ENCODE measurements at regions not wholly inside any gene's neighbourhood (a gene's known extent, or its start where the extent isn't known, plus 50 kb on each side); places are given as distances from the start of the nearest gene placed in this dataset.

GRCh38 chr10:55704950-55705349 is 656.1 kb downstream of the ZWINT start:
- CTCF ChIA-PET: no interaction called here
- TF ChIP-seq, protein P1, sequence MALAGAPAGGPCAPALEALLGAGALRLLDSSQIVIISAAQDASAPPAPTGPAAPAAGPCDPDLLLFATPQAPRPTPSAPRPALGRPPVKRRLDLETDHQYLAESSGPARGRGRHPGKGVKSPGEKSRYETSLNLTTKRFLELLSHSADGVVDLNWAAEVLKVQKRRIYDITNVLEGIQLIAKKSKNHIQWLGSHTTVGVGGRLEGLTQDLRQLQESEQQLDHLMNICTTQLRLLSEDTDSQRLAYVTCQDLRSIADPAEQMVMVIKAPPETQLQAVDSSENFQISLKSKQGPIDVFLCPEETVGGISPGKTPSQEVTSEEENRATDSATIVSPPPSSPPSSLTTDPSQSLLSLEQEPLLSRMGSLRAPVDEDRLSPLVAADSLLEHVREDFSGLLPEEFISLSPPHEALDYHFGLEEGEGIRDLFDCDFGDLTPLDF (CRISPR knock-in tag; IDR thresholded peaks at IDR 0.05): no peak
- TF ChIP-seq OVOL2 (CRISPR knock-in tag; IDR thresholded peaks at IDR 0.05; ENCODE audit: borderline replicate concordance) (no peak), FOXJ3 (CRISPR knock-in tag; IDR thresholded peaks at IDR 0.05; ENCODE audit: borderline replicate concordance) (no peak), NR2C2 (CRISPR knock-in tag; IDR thresholded peaks at IDR 0.05) (no peak), GRHL2 (CRISPR knock-in tag; IDR thresholded peaks at IDR 0.05; ENCODE audit: insufficient replicate concordance, severe bottlenecking) (no peak), ATF1 (CRISPR knock-in tag; IDR thresholded peaks at IDR 0.05) (no peak), SP1 (CRISPR knock-in tag; conservative IDR thresholded peaks at IDR 0.05) (no peak), ATF2 (CRISPR knock-in tag; IDR thresholded peaks at IDR 0.05; ENCODE audit: borderline replicate concordance, low read depth) (no peak), TEAD1 (CRISPR knock-in tag; IDR thresholded peaks at IDR 0.05) (no peak)
- TF ChIP-seq, protein P2, sequence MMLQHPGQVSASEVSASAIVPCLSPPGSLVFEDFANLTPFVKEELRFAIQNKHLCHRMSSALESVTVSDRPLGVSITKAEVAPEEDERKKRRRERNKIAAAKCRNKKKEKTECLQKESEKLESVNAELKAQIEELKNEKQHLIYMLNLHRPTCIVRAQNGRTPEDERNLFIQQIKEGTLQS (CRISPR knock-in tag; conservative IDR thresholded peaks at IDR 0.05): no peak

GRCh38 chr10:55668326-55668922 is 692.6 kb downstream of the ZWINT start:
- Mint-ChIP-seq H3K4me3 (no peak overlapping the region), H3K27me3 (ENCODE audit: low read depth) (no peaks in the 10 kb centered on the region), H3K4me1 (no peaks in the 10 kb centered on the region), H3K27ac (no peak overlapping the region), H3K9me3 (no peaks in the 10 kb centered on the region), H3K36me3 (no peaks in the 10 kb centered on the region)
- DNase-seq (ENCODE audit: low spot score) (peak; percentile 21), ATAC-seq (peak; percentile 72)
- TF ChIP-seq, protein P3, sequence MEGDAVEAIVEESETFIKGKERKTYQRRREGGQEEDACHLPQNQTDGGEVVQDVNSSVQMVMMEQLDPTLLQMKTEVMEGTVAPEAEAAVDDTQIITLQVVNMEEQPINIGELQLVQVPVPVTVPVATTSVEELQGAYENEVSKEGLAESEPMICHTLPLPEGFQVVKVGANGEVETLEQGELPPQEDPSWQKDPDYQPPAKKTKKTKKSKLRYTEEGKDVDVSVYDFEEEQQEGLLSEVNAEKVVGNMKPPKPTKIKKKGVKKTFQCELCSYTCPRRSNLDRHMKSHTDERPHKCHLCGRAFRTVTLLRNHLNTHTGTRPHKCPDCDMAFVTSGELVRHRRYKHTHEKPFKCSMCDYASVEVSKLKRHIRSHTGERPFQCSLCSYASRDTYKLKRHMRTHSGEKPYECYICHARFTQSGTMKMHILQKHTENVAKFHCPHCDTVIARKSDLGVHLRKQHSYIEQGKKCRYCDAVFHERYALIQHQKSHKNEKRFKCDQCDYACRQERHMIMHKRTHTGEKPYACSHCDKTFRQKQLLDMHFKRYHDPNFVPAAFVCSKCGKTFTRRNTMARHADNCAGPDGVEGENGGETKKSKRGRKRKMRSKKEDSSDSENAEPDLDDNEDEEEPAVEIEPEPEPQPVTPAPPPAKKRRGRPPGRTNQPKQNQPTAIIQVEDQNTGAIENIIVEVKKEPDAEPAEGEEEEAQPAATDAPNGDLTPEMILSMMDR (IDR thresholded peaks at IDR 0.05): peak; percentile 46
- TF ChIP-seq, protein P4, sequence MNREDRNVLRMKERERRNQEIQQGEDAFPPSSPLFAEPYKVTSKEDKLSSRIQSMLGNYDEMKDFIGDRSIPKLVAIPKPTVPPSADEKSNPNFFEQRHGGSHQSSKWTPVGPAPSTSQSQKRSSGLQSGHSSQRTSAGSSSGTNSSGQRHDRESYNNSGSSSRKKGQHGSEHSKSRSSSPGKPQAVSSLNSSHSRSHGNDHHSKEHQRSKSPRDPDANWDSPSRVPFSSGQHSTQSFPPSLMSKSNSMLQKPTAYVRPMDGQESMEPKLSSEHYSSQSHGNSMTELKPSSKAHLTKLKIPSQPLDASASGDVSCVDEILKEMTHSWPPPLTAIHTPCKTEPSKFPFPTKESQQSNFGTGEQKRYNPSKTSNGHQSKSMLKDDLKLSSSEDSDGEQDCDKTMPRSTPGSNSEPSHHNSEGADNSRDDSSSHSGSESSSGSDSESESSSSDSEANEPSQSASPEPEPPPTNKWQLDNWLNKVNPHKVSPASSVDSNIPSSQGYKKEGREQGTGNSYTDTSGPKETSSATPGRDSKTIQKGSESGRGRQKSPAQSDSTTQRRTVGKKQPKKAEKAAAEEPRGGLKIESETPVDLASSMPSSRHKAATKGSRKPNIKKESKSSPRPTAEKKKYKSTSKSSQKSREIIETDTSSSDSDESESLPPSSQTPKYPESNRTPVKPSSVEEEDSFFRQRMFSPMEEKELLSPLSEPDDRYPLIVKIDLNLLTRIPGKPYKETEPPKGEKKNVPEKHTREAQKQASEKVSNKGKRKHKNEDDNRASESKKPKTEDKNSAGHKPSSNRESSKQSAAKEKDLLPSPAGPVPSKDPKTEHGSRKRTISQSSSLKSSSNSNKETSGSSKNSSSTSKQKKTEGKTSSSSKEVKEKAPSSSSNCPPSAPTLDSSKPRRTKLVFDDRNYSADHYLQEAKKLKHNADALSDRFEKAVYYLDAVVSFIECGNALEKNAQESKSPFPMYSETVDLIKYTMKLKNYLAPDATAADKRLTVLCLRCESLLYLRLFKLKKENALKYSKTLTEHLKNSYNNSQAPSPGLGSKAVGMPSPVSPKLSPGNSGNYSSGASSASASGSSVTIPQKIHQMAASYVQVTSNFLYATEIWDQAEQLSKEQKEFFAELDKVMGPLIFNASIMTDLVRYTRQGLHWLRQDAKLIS (CRISPR knock-in tag; IDR thresholded peaks at IDR 0.05; ENCODE audit: borderline replicate concordance): no peak
- TF ChIP-seq, protein P5, sequence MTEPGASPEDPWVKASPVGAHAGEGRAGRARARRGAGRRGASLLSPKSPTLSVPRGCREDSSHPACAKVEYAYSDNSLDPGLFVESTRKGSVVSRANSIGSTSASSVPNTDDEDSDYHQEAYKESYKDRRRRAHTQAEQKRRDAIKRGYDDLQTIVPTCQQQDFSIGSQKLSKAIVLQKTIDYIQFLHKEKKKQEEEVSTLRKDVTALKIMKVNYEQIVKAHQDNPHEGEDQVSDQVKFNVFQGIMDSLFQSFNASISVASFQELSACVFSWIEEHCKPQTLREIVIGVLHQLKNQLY (CRISPR knock-in tag; IDR thresholded peaks at IDR 0.05): no peak
- no peak for TF ChIP-seq FOXJ3 (CRISPR knock-in tag; IDR thresholded peaks at IDR 0.05; ENCODE audit: borderline replicate concordance)
- POLR2A ChIA-PET: no interaction called here
- CTCF ChIA-PET: interaction anchor here (0.6 to 2.3 kb wide), 15 partner anchors 9 to 1137 kb away, joined by 3 to 13 read pairs (median 3); no protein-coding TSS in a partner anchor

More at GRCh38 chr10:55704950-55705349, 656.1 kb downstream of the ZWINT start:
- Mint-ChIP-seq H3K4me3 (no peak overlapping the region), H3K27me3 (ENCODE audit: low read depth) (no peaks in the 10 kb centered on the region), H3K9me3 (no peaks in the 10 kb centered on the region), H3K27ac (no peak overlapping the region), H3K36me3 (no peaks in the 10 kb centered on the region), H3K4me1 (peaks cover 13% of the 10 kb centered on the region)
- POLR2A ChIA-PET: no interaction called here
- ATAC-seq: no peak
- DNase-seq (ENCODE audit: low spot score): no peak

Data from WTC11 (cell line).